HG02852 (cell line): ENCODE measurements at regions not wholly inside any gene's neighbourhood (a gene's known extent, or its start where the extent isn't known, plus 50 kb on each side); places are given as distances from the start of the nearest gene placed in this dataset.

ENCODE experiments used
- ATAC-seq: cut with Tn5 transposase; IDR thresholded peaks from one replicate; pipeline ENCODE4 v1.9.1; 2021; ENCODE audit warnings: mild to moderate bottlenecking, moderate library complexity; ENCODE audit not compliant: unreplicated experiment

DNA sequence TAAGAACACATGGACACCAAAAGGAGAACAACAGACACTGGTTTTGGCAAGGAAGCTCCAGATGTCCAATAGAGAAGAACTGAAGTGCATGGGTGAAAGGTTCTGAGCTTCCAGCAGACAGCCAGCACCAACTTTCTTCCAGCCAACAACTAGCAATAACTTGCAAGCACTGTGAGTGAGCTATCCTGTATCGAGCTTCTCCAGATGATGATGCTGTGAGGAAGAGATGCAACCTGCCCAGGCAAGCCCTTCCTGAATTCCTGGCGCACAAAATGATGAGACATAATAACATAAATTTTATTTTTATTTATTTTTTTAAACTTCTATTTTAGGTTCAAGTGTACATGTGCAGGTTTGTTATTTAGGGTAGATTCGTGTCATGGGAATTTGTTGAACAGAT lies 692.1 kb downstream of the DNAJB9 start:
- no peak for ATAC-seq

DNA sequence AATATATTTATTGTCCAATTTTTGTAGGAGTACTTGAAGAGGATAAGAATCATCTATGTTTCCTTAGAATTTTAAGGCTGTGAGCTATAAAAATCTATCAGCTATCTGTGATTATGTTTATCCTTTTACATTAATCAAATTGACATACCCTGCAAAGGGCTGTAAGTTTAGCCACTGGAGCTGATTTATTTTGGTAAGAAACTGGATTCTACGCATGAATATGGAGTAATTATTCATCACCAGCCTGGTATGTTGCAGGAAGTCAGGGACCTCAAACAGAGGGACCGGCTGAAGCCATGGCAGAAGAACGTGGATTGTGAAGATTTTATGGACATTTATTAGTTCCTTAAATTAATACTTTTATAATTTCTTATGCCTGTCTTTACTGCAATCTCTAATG lies 696.9 kb downstream of the DNAJB9 start:
- ATAC-seq, result no peak

GRCh38 chr7:109276348-109276747 lies 706.7 kb downstream of the DNAJB9 start:
- no peak for ATAC-seq

GRCh38 chr7:109282726-109283125 lies 713.1 kb downstream of the DNAJB9 start:
- no peak for ATAC-seq

DNA sequence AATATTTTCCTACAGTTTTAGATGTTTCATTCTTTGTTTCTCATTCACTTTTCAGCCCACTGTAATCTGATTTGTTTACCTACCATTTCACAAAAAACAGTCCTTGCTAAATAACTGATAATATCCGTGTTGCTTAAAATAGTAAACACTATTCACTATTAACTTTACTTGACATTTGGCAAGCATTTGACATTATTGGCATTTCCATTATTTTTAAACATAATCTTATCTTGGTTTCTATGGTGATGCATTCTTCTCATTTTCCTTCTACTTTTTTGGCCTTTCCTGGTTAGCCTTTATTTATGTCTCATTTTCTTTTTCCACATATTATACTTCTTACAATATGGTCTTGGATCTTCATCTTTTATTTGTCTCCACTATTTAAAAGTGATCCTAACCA lies 715.3 kb downstream of the DNAJB9 start:
- ATAC-seq, result no peak

DNA sequence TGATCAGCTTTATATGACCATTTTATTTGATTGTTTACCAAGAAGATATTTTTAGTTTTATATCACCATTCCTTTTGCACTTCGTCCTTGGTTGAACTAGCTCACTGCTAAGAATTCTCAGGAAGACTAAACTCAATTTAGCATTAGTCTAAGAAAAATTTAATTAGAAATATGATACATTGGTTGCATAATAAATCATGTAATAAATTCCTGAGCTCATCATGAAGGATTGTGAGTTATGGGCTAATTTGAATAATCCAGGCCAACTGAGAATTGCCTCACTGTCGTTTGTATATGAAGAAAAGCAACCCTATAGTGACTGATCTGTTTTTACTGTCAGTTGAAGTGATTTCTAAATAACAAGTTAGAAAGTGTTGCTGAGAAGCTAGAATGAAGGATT lies 725.5 kb downstream of the DNAJB9 start:
- ATAC-seq, result no peak

- no peak for ATAC-seq
Observed at GRCh38 chr7:109308816-109309215, 739.1 kb downstream of the DNAJB9 start.

DNA sequence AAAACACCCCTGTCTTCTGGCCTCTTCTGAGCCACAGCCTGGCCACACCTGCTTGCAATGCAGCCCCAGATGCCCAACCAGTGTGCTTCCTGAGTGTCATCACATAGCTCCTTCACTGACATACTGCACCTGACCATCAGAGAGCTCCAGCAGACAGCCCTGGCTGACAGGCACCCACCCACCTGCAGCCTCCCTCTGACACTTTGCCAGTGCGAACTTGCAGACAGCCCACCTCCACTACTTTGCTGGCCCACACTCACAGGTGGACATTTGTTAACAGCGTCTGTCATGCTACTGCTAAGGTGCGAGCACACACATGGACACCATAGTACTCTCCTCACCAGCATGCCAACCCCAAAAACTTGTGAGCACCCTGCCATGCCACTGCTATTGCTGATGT lies 740.1 kb downstream of the DNAJB9 start:
- ATAC-seq, result no peak

- ATAC-seq, result no peak
Observed at GRCh38 chr7:109318136-109318535, 748.5 kb downstream of the DNAJB9 start.

GRCh38 chr7:109322833-109323232 lies 753.2 kb downstream of the DNAJB9 start:
- ATAC-seq, result no peak

DNA sequence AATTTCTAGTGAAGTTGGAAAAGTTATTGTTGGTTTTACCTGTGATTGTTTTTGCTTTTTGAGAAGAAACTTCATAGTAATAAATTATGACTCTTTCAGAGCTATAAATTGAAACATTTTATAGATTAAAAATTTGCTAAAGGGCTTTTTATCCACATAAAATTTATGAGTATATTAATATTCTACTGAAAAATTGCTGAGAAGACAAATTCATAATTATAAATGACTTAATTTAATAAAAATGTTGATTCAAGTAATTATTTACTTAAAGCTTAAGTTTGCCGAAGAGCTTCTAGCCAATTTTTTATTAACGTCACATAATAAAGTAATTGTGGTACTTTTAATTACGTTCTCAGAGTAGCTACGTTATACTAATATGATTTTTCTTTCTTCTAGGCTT lies 761.7 kb downstream of the DNAJB9 start:
- no peak for ATAC-seq

DNA sequence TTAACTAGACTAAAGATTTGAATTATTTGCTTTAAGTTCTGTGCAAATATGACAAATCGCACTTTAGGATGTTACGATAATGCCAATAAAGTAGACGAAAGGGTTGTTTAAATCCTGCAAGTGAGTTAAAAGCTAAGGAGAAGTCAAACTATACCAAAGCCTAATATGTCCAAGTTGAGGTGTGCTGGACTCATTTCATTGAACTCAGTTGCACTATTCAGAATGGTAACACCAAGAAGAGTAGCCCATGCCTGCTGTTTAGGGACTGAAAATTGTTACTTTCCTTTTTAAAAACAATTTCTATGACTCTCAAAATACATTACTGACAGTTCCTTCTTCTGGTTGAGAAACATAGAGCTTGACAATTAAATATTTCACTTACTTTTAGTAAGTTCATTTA lies 766.3 kb downstream of the DNAJB9 start:
- ATAC-seq, result no peak

DNA sequence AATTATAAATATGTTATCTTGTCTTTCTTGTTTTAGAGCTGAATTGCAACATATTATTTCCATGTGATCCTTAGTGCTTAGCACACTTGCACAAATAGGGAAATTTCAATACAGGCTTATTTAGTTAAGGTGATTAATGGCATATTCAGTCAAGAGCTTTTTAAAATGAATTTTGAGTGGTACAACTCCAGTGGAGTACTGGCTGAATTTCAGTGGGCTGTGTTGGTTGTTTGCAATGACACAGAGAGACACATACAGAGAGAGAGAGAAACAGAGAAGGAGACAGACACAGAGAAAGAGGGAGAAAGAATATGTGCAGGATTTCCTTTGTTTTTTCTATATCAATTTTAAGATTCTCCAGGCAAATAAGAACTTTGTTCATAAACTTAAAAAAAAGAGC lies 766.9 kb downstream of the DNAJB9 start:
- no peak for ATAC-seq

DNA sequence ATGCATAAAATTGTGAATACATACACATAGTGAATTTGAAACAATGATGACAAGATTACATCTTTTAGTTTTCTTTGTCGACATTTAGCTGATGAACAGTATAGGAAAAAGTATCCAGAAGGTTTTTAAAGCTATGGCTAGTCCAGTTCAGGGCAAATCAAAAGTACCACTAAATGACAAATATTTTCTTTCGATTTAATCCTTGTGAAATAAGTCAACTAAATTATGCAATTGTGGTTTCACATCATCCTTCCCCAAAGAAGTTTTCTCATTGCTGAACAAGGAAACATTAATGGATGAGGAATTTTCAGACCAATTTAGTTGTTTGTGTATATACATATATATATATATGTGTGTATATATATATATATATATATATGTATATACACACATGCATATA lies 774.0 kb downstream of the DNAJB9 start:
- ATAC-seq, result no peak

- ATAC-seq, result no peak
Observed at GRCh38 chr7:109351493-109351892, 781.8 kb downstream of the DNAJB9 start.

- ATAC-seq, result no peak
Observed at GRCh38 chr7:109354000-109354399, 784.3 kb downstream of the DNAJB9 start.

GRCh38 chr7:109354552-109354951 lies 784.9 kb downstream of the DNAJB9 start:
- ATAC-seq, result no peak

- ATAC-seq, result no peak
Observed at GRCh38 chr7:109375823-109376222, 806.1 kb downstream of the DNAJB9 start.

GRCh38 chr7:109376576-109376975 lies 806.9 kb downstream of the DNAJB9 start:
- no peak for ATAC-seq

- ATAC-seq, result no peak
Observed at GRCh38 chr7:109377076-109377884, 807.6 kb downstream of the DNAJB9 start.

DNA sequence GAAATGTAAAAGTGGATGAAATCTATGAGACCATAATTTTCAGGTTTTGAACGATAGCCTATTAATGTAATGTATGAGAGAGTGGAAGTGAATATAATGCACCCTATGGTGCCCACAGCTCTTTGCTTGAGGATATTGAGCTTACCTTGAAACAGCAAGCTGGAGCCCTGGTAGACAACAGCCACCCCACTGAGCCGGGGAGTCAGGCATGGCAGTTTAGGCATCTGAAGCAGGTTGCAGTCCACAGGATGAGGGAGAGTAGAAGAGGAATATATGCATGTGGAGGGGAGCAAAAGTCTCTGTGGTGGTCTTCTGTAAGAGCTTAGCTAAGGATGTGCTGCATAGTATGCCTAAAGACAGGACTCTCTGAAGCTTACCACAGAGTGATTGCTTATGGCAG lies 817.3 kb downstream of the DNAJB9 start:
- ATAC-seq, result no peak

GRCh38 chr7:109387530-109387929 lies 817.9 kb downstream of the DNAJB9 start:
- no peak for ATAC-seq

DNA sequence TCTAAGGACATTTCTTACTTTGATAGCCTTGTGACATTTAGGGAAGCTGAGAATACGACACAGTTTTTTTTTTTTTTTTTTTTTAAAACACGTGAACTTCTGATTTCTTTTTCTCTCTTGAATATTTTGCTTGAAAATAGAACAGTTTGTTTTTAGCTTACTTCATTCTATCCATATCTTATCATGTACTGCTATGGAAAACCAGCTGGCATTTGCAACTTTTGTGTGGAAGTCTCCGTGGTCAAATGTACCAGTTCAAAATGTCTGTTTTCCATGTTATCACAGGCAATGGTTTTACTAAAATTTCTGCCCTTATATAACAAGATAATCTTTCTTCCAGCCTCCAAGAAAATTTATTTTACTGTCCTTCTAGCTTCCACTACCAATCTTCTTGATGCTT lies 821.6 kb downstream of the DNAJB9 start:
- no peak for ATAC-seq
